C4-2B (cell line): ENCODE measurements at regions not wholly inside any gene's neighbourhood (a gene's known extent, or its start where the extent isn't known, plus 50 kb on each side); places are given as distances from the start of the nearest gene placed in this dataset.
"Not testable (repeated sequence)": the region's sequence is repeated elsewhere in the genome, so short reads cannot be mapped to it uniquely, and the experiment has no call there.

Experiments used
- H3K27ac ChIP-seq: fragments of 450-650 bp; 2 replicates; pipeline ENCODE4 v1.5.1; 2017
- ZFX ChIP-seq: fragments of 450-650 bp; IDR thresholded peaks from 2 replicates; pipeline ENCODE4 v1.6.1; 2017
- TF ChIP-seq, protein P1 (sequence below): fragments of 450-650 bp; conservative IDR thresholded peaks from 2 replicates; pipeline ENCODE4 v1.5.1; 2017; ENCODE audit warnings: mild to moderate bottlenecking

DNA sequence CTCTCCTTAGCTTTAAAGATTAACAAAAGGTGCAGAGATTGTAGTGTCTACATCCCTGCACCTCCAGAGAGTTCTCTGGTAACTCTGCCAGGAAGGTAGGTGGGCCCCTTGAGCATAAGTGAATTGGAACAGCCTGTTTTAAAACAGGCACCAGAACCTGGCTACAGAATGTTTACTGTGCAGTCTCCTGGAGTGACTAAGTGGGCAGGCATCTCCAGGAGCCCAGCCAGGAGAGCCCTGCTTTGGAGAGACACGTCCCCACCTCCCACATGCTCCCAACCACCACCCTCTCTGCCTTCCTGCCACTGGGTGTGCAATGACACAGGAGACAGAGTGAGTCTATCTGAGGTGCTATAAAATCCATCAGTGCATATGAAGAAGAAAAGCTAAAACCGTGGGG, 110.3 kb upstream of the EYA4 start:
- TF ChIP-seq, protein P1, sequence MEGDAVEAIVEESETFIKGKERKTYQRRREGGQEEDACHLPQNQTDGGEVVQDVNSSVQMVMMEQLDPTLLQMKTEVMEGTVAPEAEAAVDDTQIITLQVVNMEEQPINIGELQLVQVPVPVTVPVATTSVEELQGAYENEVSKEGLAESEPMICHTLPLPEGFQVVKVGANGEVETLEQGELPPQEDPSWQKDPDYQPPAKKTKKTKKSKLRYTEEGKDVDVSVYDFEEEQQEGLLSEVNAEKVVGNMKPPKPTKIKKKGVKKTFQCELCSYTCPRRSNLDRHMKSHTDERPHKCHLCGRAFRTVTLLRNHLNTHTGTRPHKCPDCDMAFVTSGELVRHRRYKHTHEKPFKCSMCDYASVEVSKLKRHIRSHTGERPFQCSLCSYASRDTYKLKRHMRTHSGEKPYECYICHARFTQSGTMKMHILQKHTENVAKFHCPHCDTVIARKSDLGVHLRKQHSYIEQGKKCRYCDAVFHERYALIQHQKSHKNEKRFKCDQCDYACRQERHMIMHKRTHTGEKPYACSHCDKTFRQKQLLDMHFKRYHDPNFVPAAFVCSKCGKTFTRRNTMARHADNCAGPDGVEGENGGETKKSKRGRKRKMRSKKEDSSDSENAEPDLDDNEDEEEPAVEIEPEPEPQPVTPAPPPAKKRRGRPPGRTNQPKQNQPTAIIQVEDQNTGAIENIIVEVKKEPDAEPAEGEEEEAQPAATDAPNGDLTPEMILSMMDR = no peak
- TF ChIP-seq ZFX = no peak

DNA sequence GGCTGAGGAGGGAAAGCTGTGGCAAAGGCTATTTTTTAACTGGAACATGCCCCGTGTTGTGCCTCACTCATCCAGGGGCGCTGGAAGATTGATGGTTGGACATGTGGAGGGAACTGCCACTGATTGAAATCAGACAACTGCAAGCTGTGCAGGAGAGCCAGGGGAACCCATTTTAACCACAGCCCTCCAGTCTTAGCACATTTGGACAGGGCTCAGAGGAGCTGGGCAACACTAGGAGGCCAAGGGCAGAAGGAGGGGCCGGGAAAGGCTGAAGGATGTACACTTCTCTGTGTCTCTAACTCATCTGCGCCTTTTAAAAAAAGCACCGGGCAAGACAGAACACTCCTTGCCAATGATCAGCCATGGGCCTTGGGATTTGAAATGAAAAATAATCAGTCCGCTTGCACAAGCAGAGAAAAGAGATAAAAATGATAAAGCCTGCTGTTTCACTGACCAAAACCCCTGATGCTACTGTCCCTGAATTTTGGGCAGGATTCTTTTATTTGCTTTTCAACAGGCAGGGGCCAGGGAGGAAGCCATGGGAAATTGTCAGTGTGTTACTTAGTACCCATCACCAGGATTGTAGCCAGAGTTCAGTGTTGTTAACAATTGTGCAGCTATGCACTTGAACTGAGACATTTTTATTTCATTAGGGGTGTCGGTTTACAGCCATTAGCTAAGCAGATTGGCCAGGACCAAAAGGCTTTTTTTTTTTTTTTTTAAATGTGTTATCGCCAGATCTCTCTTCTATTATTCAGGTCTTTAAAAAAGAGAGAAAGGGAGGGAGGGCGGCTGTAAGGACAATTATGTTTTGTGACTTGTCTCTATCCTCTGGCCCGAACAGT, 109.3 kb upstream of the EYA4 start:
- TF ChIP-seq, protein P1 = no peak
- TF ChIP-seq ZFX = no peak
- no peak overlapping the region for H3K27ac ChIP-seq

More for the DNA sequence above, 110.3 kb upstream of the EYA4 start:
- no peak overlapping the region for H3K27ac ChIP-seq

DNA sequence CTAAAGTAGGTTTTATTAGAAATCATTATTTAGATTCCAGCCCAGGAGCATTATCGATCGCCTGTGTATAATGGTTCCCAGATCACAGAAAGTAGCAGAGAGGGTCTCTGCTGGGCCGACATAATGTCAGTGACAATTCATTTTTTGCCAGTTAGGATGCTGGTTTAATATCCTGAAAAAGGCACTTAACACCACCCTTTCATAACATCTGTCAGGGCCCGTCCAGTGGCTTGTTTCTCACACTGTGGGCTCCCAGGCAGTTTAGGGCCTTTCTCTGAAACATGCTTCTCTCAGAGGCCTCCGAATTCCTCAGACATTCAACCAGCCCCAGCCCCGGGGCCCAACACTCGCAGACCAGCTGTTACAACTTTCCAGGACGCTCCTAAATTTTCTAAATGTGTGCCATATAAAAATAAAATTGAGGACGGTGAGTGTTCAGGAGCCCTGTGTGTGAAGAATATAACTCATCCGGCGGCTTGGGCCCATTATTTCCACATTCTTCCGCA, 108.6 kb upstream of the EYA4 start:
- H3K27ac ChIP-seq = no peak overlapping the region
- TF ChIP-seq ZFX = no peak
- TF ChIP-seq, protein P1 = no peak

DNA sequence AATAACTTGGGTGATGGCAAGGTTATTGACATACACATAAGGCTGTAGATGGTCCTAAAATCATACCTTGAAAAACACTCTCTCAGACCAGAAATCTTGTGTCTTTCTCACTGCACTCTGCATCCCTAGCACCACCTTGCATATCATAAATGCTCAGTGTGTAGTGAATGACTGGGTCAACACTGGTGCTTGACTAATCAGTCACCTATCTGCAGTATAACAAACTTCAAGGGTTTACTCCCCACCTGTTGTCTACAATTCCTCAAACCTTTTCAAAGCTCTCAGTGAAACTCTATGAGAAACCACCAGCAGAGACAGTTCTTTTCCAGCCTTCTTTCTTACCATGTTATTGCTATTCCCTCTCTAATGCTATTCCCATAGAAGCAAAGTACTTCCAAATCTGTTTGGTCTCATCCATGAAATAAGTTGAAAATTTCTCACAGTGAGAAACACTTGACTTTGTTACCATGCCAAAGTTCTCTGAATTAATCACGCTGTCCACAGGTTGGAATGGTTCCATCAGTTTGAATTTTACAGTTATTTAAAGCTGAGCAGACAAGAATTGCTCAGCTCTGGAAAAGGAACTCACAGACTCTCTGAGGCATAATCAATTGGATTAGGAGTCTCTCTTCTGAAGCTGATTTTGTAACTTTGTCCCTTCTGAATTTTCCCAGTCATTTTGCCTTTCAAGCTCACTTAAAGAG, 104.8 kb upstream of the EYA4 start:
- TF ChIP-seq, protein P1 = no peak
- TF ChIP-seq ZFX = no peak
- no peak overlapping the region for H3K27ac ChIP-seq

DNA sequence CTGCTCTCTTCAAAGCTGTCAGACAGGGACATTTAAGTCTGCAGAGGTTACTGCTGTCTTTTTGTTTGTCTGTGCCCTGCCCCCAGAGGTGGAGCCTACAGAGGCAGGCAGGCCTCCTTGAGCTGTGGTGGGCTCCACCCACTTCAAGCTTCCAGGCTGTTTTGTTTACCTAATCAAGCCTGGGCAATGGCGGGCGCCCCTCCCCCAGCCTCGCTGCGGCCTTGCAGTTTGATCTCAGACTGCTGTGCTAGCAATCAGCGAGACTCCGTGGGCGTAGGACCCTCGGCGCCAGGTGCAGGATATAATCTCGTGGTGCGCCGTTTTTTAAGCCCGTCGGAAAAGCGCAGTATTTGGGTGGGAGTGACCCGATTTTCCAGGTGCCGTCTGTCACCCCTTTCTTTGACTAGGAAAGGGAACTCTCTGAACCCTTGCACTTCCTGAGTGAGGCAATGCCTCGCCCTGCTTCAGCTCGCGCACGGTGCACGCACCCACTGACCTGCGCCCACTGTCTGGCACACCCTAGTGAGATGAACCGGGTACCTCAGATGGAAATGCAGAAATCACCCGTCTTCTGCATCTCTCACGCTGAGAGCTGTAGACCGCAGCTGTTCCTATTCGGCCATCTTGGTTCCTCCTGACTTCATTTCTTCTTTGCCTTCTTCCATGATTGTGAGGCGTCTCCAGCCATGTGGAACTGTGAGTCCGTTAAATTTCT, 93.5 kb upstream of the EYA4 start:
- not testable (repeated sequence) for H3K27ac ChIP-seq

DNA sequence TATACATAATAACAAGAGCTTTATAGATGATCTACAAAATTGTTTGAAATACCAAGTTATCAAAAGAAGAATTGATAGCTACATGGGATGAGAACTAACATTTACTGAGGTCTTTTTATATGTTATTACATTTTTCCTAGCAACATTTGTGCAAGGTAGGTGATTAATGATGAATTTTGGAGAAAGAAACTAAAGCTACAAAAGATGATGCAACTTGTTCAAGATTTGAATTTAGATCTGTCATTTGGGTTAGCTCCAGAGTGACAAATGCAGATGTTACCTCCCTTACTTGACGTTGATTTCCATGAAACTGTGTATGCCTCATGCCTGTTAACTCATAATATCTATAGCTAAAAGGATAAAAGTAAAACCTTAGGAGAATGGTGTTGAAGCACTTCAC, 84.5 kb upstream of the EYA4 start:
- TF ChIP-seq, protein P1 = no peak
- no peak for TF ChIP-seq ZFX
- H3K27ac ChIP-seq = no peak overlapping the region

DNA sequence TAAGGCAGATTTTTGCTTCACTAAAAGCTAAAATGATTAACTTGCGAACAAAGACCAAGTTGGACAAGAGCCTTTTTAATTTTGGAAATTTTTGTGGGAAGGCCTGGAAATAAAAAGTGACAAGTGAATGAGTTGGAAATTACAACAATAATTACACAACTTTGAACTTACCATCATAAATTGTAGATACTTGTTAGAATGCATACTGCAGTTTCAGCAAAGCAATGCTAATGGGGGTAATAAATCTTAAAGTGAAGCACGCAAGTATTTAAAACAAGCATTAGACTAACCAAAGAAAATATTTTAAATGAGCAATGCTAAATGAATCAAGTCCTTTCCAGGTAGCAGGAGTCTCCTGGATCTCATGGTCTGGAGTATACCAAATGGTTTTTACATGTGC, 83.2 kb upstream of the EYA4 start:
- TF ChIP-seq, protein P1 = no peak
- no peak for TF ChIP-seq ZFX
- no peak overlapping the region for H3K27ac ChIP-seq
